ENCODE measurements at regions not wholly inside any gene's neighbourhood (a gene's known extent, or its start where the extent isn't known, plus 50 kb on each side); places are given as distances from the start of the nearest gene placed in this dataset.

- TF ChIP-seq USF1 (IDR thresholded peaks at IDR 0.05) (no peak), TAF1 (IDR thresholded peaks at IDR 0.05; ENCODE audit: low read depth) (no peak), MAX (IDR thresholded peaks at IDR 0.05) (no peak), CEBPB (IDR thresholded peaks at IDR 0.05) (no peak), CREB1 (IDR thresholded peaks at IDR 0.05; ENCODE audit: low read depth) (no peak), RAD21 (IDR thresholded peaks at IDR 0.05; ENCODE audit: low read depth) (no peak), TCF12 (IDR thresholded peaks at IDR 0.05; ENCODE audit: low read depth) (no peak), YY1 (IDR thresholded peaks at IDR 0.05; ENCODE audit: low read depth) (no peak), ZBTB7A (IDR thresholded peaks at IDR 0.05; ENCODE audit: low read depth) (no peak)
These were observed 578.4 kb upstream of the NCAM2 start for GRCh38 chr21:20419772-20420171.

GRCh38 chr21:20424943-20425342 is 573.3 kb upstream of the NCAM2 start:
- TF ChIP-seq TCF12 (IDR thresholded peaks at IDR 0.05; ENCODE audit: low read depth) = no peak
- no peak for TF ChIP-seq EGR1 (IDR thresholded peaks at IDR 0.05)
- no peak for TF ChIP-seq TAF1 (IDR thresholded peaks at IDR 0.05; ENCODE audit: low read depth)
- TF ChIP-seq ZBTB7A (IDR thresholded peaks at IDR 0.05; ENCODE audit: low read depth) = no peak
- no peak for TF ChIP-seq CEBPB (IDR thresholded peaks at IDR 0.05)
- TF ChIP-seq EP300 (IDR thresholded peaks at IDR 0.05; ENCODE audit: borderline replicate concordance) = no peak

- no peak for TF ChIP-seq CEBPB (IDR thresholded peaks at IDR 0.05)
- TF ChIP-seq FOXM1 (IDR thresholded peaks at IDR 0.05; ENCODE audit: borderline replicate concordance, low read depth) = no peak
- no peak for TF ChIP-seq RAD21 (IDR thresholded peaks at IDR 0.05; ENCODE audit: low read depth)
- TF ChIP-seq REST (IDR thresholded peaks at IDR 0.05; ENCODE audit: low read depth) = no peak
- no peak for TF ChIP-seq MAX (IDR thresholded peaks at IDR 0.05)
- no peak for TF ChIP-seq TEAD4 (IDR thresholded peaks at IDR 0.05)
- no peak for TF ChIP-seq NFIC (IDR thresholded peaks at IDR 0.05)
- TF ChIP-seq USF1 (IDR thresholded peaks at IDR 0.05) = no peak
- TF ChIP-seq EP300 (IDR thresholded peaks at IDR 0.05; ENCODE audit: borderline replicate concordance) = no peak
- TF ChIP-seq TCF12 (IDR thresholded peaks at IDR 0.05; ENCODE audit: low read depth) = no peak
- TF ChIP-seq YY1 (IDR thresholded peaks at IDR 0.05; ENCODE audit: low read depth) = no peak
- TF ChIP-seq ZBTB7A (IDR thresholded peaks at IDR 0.05; ENCODE audit: low read depth) = no peak
- TF ChIP-seq EGR1 (IDR thresholded peaks at IDR 0.05) = no peak
These were observed 572.4 kb upstream of the NCAM2 start for GRCh38 chr21:20425856-20426255.

GRCh38 chr21:20440338-20440737 is 557.9 kb upstream of the NCAM2 start:
- TF ChIP-seq TCF12 (IDR thresholded peaks at IDR 0.05; ENCODE audit: low read depth) (no peak), MAX (IDR thresholded peaks at IDR 0.05) (no peak), FOXM1 (IDR thresholded peaks at IDR 0.05; ENCODE audit: borderline replicate concordance, low read depth) (no peak), CEBPB (IDR thresholded peaks at IDR 0.05) (no peak), YY1 (IDR thresholded peaks at IDR 0.05; ENCODE audit: low read depth) (no peak), REST (IDR thresholded peaks at IDR 0.05; ENCODE audit: low read depth) (no peak), USF1 (IDR thresholded peaks at IDR 0.05) (no peak), EP300 (IDR thresholded peaks at IDR 0.05; ENCODE audit: borderline replicate concordance) (no peak), ZBTB7A (IDR thresholded peaks at IDR 0.05; ENCODE audit: low read depth) (no peak), EGR1 (IDR thresholded peaks at IDR 0.05) (no peak), TEAD4 (IDR thresholded peaks at IDR 0.05) (no peak), CREB1 (IDR thresholded peaks at IDR 0.05; ENCODE audit: low read depth) (no peak), TAF1 (IDR thresholded peaks at IDR 0.05; ENCODE audit: low read depth) (no peak), RAD21 (IDR thresholded peaks at IDR 0.05; ENCODE audit: low read depth) (no peak), NFIC (IDR thresholded peaks at IDR 0.05) (no peak)

GRCh38 chr21:20443558-20444155 is 554.6 kb upstream of the NCAM2 start:
- TF ChIP-seq RAD21 (IDR thresholded peaks at IDR 0.05; ENCODE audit: low read depth) (peak; percentile 42), EP300 (IDR thresholded peaks at IDR 0.05; ENCODE audit: borderline replicate concordance) (no peak), ZBTB7A (IDR thresholded peaks at IDR 0.05; ENCODE audit: low read depth) (no peak), YY1 (IDR thresholded peaks at IDR 0.05; ENCODE audit: low read depth) (no peak), FOXM1 (IDR thresholded peaks at IDR 0.05; ENCODE audit: borderline replicate concordance, low read depth) (no peak), MAX (IDR thresholded peaks at IDR 0.05) (no peak)
